Chondrocyte (in vitro differentiated cells): ENCODE measurements at regions not wholly inside any gene's neighbourhood (a gene's known extent, or its start where the extent isn't known, plus 50 kb on each side); places are given as distances from the start of the nearest gene placed in this dataset.

Source experiments
- DNase-seq: peaks from one replicate; pipeline ENCODE4 v3.0.0; 2021; ENCODE audit warnings: mixed read lengths, low spot score
- H3K27ac Mint-ChIP-seq: one replicate; pipeline ENCODE4 v1.8.0; 2021; ENCODE audit warnings: mild to moderate bottlenecking, moderate library complexity, mixed read lengths; ENCODE audit not compliant: unreplicated experiment
- H3K27me3 Mint-ChIP-seq: 2 replicates; pipeline ENCODE4 v1.8.0; 2021; ENCODE audit warnings: low read depth, mixed read lengths
- H3K36me3 Mint-ChIP-seq: 2 replicates; pipeline ENCODE4 v1.8.0; 2021; ENCODE audit warnings: low read depth, mixed read lengths
- H3K4me1 Mint-ChIP-seq: 2 replicates; pipeline ENCODE4 v1.8.0; 2021; ENCODE audit warnings: low read depth, mild to moderate bottlenecking, mixed read lengths
- H3K4me3 Mint-ChIP-seq: one replicate; pipeline ENCODE4 v1.8.0; 2021; ENCODE audit warnings: mild to moderate bottlenecking, moderate library complexity, mixed read lengths; ENCODE audit not compliant: unreplicated experiment
- H3K9me3 Mint-ChIP-seq: 2 replicates; pipeline ENCODE4 v1.8.0; 2021; ENCODE audit warnings: low read depth, mixed read lengths
- TF ChIP-seq, protein P1 (sequence below): fragments of 200-600 bp; sonication (generic); IDR thresholded peaks from 2 replicates; pipeline ENCODE4 v1.5.0; 2021; ENCODE audit warnings: antibody characterized with exemption, mild to moderate bottlenecking, moderate library complexity

DNA sequence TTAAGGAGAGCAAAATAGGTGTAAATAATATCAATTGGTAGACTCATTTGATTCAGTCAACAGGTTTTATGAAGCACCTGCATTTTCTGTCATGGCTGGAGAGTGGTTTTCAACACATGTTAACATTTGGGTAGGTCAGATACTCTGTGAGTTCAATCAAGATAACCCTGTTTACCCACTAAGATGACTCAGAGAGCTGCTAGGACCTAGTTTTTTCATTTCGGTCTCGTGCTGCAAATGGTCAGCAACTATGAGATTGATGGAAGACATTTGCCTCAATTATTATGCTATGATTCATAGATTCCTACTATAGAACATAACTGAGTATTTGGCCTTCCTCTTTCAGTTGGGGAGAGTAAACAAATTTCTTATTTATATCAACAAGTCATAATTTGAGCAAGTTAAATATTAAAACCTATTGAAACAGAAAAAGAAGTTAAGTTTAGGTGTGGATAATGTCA lies 391.4 kb upstream of the CITED2 start:
- TF ChIP-seq, protein P1, sequence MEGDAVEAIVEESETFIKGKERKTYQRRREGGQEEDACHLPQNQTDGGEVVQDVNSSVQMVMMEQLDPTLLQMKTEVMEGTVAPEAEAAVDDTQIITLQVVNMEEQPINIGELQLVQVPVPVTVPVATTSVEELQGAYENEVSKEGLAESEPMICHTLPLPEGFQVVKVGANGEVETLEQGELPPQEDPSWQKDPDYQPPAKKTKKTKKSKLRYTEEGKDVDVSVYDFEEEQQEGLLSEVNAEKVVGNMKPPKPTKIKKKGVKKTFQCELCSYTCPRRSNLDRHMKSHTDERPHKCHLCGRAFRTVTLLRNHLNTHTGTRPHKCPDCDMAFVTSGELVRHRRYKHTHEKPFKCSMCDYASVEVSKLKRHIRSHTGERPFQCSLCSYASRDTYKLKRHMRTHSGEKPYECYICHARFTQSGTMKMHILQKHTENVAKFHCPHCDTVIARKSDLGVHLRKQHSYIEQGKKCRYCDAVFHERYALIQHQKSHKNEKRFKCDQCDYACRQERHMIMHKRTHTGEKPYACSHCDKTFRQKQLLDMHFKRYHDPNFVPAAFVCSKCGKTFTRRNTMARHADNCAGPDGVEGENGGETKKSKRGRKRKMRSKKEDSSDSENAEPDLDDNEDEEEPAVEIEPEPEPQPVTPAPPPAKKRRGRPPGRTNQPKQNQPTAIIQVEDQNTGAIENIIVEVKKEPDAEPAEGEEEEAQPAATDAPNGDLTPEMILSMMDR = no peak
- DNase-seq = no peak
- Mint-ChIP-seq H3K4me3 (no peak overlapping the region), H3K9me3 (no peaks in the 10 kb centered on the region), H3K27me3 (no peaks in the 10 kb centered on the region), H3K36me3 (no peaks in the 10 kb centered on the region), H3K4me1 (peaks cover 59% of the 10 kb centered on the region), H3K27ac (peak overlapping the region; percentile 28)

DNA sequence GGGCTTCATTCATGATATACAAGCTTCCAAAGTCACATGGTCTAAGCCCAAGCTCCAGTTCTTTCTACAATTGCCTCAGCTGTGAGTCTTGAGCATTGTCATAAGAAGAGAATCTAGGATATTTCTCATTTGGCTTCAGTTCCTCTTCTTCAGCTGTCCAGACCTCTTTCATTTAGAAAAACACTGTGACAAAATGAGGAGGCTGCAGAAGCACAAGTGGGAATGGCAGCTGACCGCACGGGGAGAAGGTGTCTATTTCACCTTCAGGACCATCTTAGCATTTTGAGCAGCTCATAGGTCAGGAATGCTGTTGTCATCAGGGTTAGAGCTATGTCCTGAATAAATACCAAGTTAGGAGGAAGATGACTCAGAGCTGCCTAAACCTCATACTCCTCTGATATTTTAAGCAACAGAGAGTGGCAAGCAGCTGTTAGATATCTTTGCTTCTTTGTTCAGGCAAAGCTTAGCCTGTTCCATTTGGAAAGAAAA lies 390.1 kb upstream of the CITED2 start:
- TF ChIP-seq, protein P1 = no peak
- Mint-ChIP-seq H3K27ac (peak overlapping the region; percentile 98), H3K4me3 (peak overlapping the region; percentile 49), H3K9me3 (no peaks in the 10 kb centered on the region), H3K27me3 (no peaks in the 10 kb centered on the region), H3K36me3 (no peaks in the 10 kb centered on the region), H3K4me1 (peaks cover 64% of the 10 kb centered on the region)
- no peak for DNase-seq

DNA sequence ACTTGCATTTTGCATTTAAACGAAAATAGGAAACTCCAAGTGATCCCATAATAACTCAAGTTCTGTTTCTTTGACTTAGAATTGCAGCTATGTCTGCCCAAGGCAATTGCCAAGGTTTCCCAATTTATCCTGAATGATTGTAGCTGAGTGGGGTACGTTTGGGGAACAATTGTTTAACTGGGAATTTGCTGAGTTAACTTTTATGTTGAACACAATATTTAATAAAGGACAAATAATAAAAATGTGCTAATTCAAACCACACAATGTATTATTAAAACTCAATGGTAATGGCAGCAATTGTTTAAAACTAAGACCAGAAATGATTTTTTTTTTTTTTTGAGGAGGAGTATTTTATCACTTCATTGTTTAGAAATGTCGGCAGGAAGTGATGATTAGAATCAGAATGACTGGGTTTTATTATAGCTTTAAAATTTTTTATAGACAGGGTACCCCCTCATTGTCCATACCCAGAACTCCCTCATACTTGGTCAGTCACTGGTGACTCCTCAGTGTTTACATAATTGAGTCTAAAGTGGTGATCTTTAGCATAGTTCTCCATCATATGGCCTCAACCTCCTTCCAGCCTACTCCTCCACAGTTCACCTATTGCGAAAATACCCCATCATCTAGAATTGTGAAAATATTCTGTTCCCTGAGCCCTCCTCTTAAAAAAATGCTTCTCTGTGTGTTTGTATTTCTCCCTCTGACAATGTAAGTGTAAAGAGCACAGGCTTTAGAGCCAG lies 389.2 kb upstream of the CITED2 start:
- H3K4me3 Mint-ChIP-seq = no peak overlapping the region

DNA sequence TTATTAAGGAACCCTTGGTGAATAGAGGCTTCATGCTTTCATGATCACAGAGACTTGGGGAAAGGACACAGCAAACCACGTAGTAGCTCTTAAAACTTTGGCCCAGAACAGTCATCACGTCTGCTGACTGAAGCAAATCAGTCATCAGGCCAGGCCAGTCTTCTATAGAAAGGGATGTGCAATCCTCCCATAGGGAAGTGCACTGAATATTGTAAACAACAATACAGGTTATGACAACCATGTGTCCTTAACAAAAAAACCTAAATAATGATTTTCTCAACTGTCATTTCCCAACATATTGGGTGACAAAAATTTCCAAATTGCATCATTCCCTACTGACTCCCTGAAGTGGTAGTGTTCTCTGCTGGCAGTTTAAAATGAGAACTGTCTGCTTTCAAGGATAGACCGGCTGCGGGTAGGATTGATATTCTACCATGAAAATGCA lies 388.2 kb upstream of the CITED2 start:
- Mint-ChIP-seq H3K36me3 (no peaks in the 10 kb centered on the region), H3K4me1 (peaks cover 69% of the 10 kb centered on the region), H3K27me3 (no peaks in the 10 kb centered on the region), H3K9me3 (no peaks in the 10 kb centered on the region), H3K27ac (peak overlapping the region; percentile 98), H3K4me3 (no peak overlapping the region)
- TF ChIP-seq, protein P1 = no peak
- DNase-seq = no peak

More for the DNA sequence above, 389.2 kb upstream of the CITED2 start:
- peak overlapping the region; percentile 98 for H3K27ac Mint-ChIP-seq
- no peaks in the 10 kb centered on the region for H3K36me3 Mint-ChIP-seq
- DNase-seq = no peak
- peaks cover 59% of the 10 kb centered on the region for H3K4me1 Mint-ChIP-seq
- TF ChIP-seq, protein P1 = no peak
- no peaks in the 10 kb centered on the region for H3K27me3 Mint-ChIP-seq
- H3K9me3 Mint-ChIP-seq = no peaks in the 10 kb centered on the region

DNA sequence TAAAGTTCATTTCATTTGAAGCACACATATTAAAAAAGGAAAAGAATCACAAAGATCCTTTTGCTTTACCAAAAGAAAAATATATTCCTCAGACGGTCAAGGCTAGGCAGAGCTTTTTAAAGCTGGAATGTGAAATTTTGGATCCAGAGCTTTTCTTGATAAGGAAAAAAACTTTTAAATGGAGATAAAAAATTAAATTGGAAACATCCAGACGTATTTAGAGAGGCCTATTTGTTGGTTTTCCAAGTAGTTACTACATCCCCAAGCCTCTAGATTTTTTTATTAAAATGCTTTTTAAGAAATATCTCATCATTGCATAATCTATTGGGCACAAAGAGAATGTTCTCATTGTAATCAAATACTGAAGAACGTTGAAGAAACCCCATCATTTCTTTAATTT lies 385.7 kb upstream of the CITED2 start:
- no peak overlapping the region for H3K27ac Mint-ChIP-seq
- no peak for DNase-seq
- no peaks in the 10 kb centered on the region for H3K9me3 Mint-ChIP-seq
- TF ChIP-seq, protein P1 = no peak
- no peak overlapping the region for H3K4me3 Mint-ChIP-seq
- no peaks in the 10 kb centered on the region for H3K36me3 Mint-ChIP-seq
- no peaks in the 10 kb centered on the region for H3K27me3 Mint-ChIP-seq
- peaks cover 72% of the 10 kb centered on the region for H3K4me1 Mint-ChIP-seq
